ENCODE measurements at regions not wholly inside any gene's neighbourhood (a gene's known extent, or its start where the extent isn't known, plus 50 kb on each side); places are given as distances from the start of the nearest gene placed in this dataset.

- TF ChIP-seq, protein P1, sequence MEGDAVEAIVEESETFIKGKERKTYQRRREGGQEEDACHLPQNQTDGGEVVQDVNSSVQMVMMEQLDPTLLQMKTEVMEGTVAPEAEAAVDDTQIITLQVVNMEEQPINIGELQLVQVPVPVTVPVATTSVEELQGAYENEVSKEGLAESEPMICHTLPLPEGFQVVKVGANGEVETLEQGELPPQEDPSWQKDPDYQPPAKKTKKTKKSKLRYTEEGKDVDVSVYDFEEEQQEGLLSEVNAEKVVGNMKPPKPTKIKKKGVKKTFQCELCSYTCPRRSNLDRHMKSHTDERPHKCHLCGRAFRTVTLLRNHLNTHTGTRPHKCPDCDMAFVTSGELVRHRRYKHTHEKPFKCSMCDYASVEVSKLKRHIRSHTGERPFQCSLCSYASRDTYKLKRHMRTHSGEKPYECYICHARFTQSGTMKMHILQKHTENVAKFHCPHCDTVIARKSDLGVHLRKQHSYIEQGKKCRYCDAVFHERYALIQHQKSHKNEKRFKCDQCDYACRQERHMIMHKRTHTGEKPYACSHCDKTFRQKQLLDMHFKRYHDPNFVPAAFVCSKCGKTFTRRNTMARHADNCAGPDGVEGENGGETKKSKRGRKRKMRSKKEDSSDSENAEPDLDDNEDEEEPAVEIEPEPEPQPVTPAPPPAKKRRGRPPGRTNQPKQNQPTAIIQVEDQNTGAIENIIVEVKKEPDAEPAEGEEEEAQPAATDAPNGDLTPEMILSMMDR (IDR thresholded peaks at IDR 0.05), result no peak
- no peak for TF ChIP-seq ZFX (IDR thresholded peaks at IDR 0.05; ENCODE audit: borderline replicate concordance)
Observed at GRCh38 chr4:126959056-126959745, 673.6 kb upstream of the INTU start.

Measured in 22Rv1 (cell line).